ENCODE measurements at regions not wholly inside any gene's neighbourhood (a gene's known extent, or its start where the extent isn't known, plus 50 kb on each side); places are given as distances from the start of the nearest gene placed in this dataset.

GRCh38 chr4:15159477-15160019 lies 157.3 kb downstream of the CPEB2 start:
- Mint-ChIP-seq H3K4me3 (ENCODE audit: unreplicated experiment) (no peak overlapping the region), H3K27ac (ENCODE audit: unreplicated experiment) (no peak overlapping the region), H3K36me3 (ENCODE audit: low read depth, unreplicated experiment) (no peaks in the 10 kb centered on the region), H3K4me1 (ENCODE audit: low read depth, unreplicated experiment) (peaks cover 11% of the 10 kb centered on the region), H3K9me3 (ENCODE audit: unreplicated experiment) (peaks cover 2% of the 10 kb centered on the region), H3K27me3 (ENCODE audit: low read depth, unreplicated experiment) (no peaks in the 10 kb centered on the region)
- TF ChIP-seq CTCF (IDR thresholded peaks at IDR 0.05; ENCODE audit: insufficient read depth, low read depth, low read length) = no peak
- TF ChIP-seq EZH2 (IDR thresholded peaks at IDR 0.05; ENCODE audit: insufficient read depth, low read length) = no peak
- Histone ChIP-seq H4K20me1 (ENCODE audit: insufficient read depth, low read length) (no peaks in the 10 kb centered on the region), H3K36me3 (ENCODE audit: insufficient read depth, low read length) (no peaks in the 10 kb centered on the region), H3K9me3 (ENCODE audit: insufficient read depth, low read depth, low read length) (no peaks in the 10 kb centered on the region), H3K27me3 (ENCODE audit: insufficient read depth, low read length) (no peaks in the 10 kb centered on the region), H3K4me2 (ENCODE audit: low read length) (no peak overlapping the region), H3K4me3 (ENCODE audit: insufficient read depth, low read depth, low read length) (no peak overlapping the region), H3K79me2 (ENCODE audit: insufficient read depth, low read length) (no peaks in the 10 kb centered on the region), H3K4me1 (ENCODE audit: insufficient read depth, low read length) (no peaks in the 10 kb centered on the region), H2AFZ (ENCODE audit: low read depth, low read length) (no peak overlapping the region), H3K9ac (ENCODE audit: low read length) (no peak overlapping the region), H3K27ac (ENCODE audit: low read depth, low read length) (no peak overlapping the region)
- no peak for DNase-seq (ENCODE audit: low read depth)
- FAIRE-seq = no peak

- Mint-ChIP-seq H3K27me3 (ENCODE audit: low read depth, unreplicated experiment) (no peaks in the 10 kb centered on the region), H3K36me3 (ENCODE audit: low read depth, unreplicated experiment) (no peaks in the 10 kb centered on the region), H3K4me1 (ENCODE audit: low read depth, unreplicated experiment) (peaks cover 13% of the 10 kb centered on the region), H3K4me3 (ENCODE audit: unreplicated experiment) (no peak overlapping the region), H3K9me3 (ENCODE audit: unreplicated experiment) (no peaks in the 10 kb centered on the region), H3K27ac (ENCODE audit: unreplicated experiment) (no peak overlapping the region)
- Histone ChIP-seq H3K4me2 (ENCODE audit: low read length) (no peak overlapping the region), H3K36me3 (ENCODE audit: insufficient read depth, low read length) (no peaks in the 10 kb centered on the region), H3K9ac (ENCODE audit: low read length) (no peak overlapping the region), H3K27ac (ENCODE audit: low read depth, low read length) (no peak overlapping the region), H3K27me3 (ENCODE audit: insufficient read depth, low read length) (no peaks in the 10 kb centered on the region), H2AFZ (ENCODE audit: low read depth, low read length) (no peak overlapping the region), H3K79me2 (ENCODE audit: insufficient read depth, low read length) (no peaks in the 10 kb centered on the region), H3K4me1 (ENCODE audit: insufficient read depth, low read length) (no peaks in the 10 kb centered on the region), H3K9me3 (ENCODE audit: insufficient read depth, low read depth, low read length) (no peaks in the 10 kb centered on the region), H3K4me3 (ENCODE audit: insufficient read depth, low read depth, low read length) (no peak overlapping the region), H4K20me1 (ENCODE audit: insufficient read depth, low read length) (no peaks in the 10 kb centered on the region)
- DNase-seq (ENCODE audit: low read depth) (no peak), FAIRE-seq (no peak)
- TF ChIP-seq CTCF (IDR thresholded peaks at IDR 0.05; ENCODE audit: insufficient read depth, low read depth, low read length) (no peak), EZH2 (IDR thresholded peaks at IDR 0.05; ENCODE audit: insufficient read depth, low read length) (no peak)
Observed at GRCh38 chr4:15161439-15161838, 159.2 kb downstream of the CPEB2 start.

- H3K9ac ChIP-seq (ENCODE audit: low read length) = no peak overlapping the region
- TF ChIP-seq CTCF (IDR thresholded peaks at IDR 0.05; ENCODE audit: insufficient read depth, low read depth, low read length) = no peak
- TF ChIP-seq EZH2 (IDR thresholded peaks at IDR 0.05; ENCODE audit: insufficient read depth, low read length) = no peak
- no peaks in the 10 kb centered on the region for H4K20me1 ChIP-seq (ENCODE audit: insufficient read depth, low read length)
- DNase-seq (ENCODE audit: low read depth) = no peak
- no peaks in the 10 kb centered on the region for H3K4me1 ChIP-seq (ENCODE audit: insufficient read depth, low read length)
- no peak overlapping the region for H3K4me3 ChIP-seq (ENCODE audit: insufficient read depth, low read depth, low read length)
- H3K79me2 ChIP-seq (ENCODE audit: insufficient read depth, low read length) = no peaks in the 10 kb centered on the region
- no peaks in the 10 kb centered on the region for H3K27me3 ChIP-seq (ENCODE audit: insufficient read depth, low read length)
- Mint-ChIP-seq H3K36me3 (ENCODE audit: low read depth, unreplicated experiment) (no peaks in the 10 kb centered on the region), H3K4me3 (ENCODE audit: unreplicated experiment) (no peak overlapping the region), H3K9me3 (ENCODE audit: unreplicated experiment) (no peaks in the 10 kb centered on the region), H3K27me3 (ENCODE audit: low read depth, unreplicated experiment) (no peaks in the 10 kb centered on the region), H3K4me1 (ENCODE audit: low read depth, unreplicated experiment) (peaks cover 13% of the 10 kb centered on the region), H3K27ac (ENCODE audit: unreplicated experiment) (no peak overlapping the region)
- H3K36me3 ChIP-seq (ENCODE audit: insufficient read depth, low read length) = no peaks in the 10 kb centered on the region
- H3K27ac ChIP-seq (ENCODE audit: low read depth, low read length) = no peak overlapping the region
- no peak overlapping the region for H2AFZ ChIP-seq (ENCODE audit: low read depth, low read length)
- no peaks in the 10 kb centered on the region for H3K9me3 ChIP-seq (ENCODE audit: insufficient read depth, low read depth, low read length)
- no peak for FAIRE-seq
- no peak overlapping the region for H3K4me2 ChIP-seq (ENCODE audit: low read length)
Observed at GRCh38 chr4:15162046-15162445, 159.8 kb downstream of the CPEB2 start.

Measured in astrocyte (in vitro differentiated cells and primary cell).